IMR-90 (cell line): ENCODE measurements at regions not wholly inside any gene's neighbourhood (a gene's known extent, or its start where the extent isn't known, plus 50 kb on each side); places are given as distances from the start of the nearest gene placed in this dataset.
A peak's percentile ranks its signal among the peaks of the same experiment; 100 is the strongest.
"Not testable (repeated sequence)": the region's sequence is repeated elsewhere in the genome, so short reads cannot be mapped to it uniquely, and the experiment has no call there.

Experiments
- ATAC-seq: fragments of 200-7000 bp; cut with Tn5 transposase; 2 replicates; pipeline ENCODE4 v1.9.1; 2020; ENCODE audit warnings: low read depth, mild to moderate bottlenecking, moderate library complexity
- BruUV-seq: library from RNA; stranded (reverse); fragments of 400-500 nt; replicated peaks from 2 replicates; lab custom pipeline; 2021; lab: Mats Ljungman, UMichigan
- CTCF ChIA-PET: fragments of 300-600 bp; formaldehyde crosslinking; extraction: SDS; loops from one replicate; lab custom pipeline; 2021; ENCODE audit warnings: antibody characterized with exemption; lab: Yijun Ruan, JAX
- POLR2A ChIA-PET: fragments of 300-600 bp; sonication (Branson Sonifier 250); formaldehyde crosslinking; loops from one replicate; lab custom pipeline; 2022; ENCODE audit warnings: antibody characterized with exemption; ENCODE audit not compliant: unreplicated experiment; lab: Charles Lee
- DNase-seq: peaks from one replicate; pipeline ENCODE4 v3.0.0; 2013
- H2AFZ ChIP-seq: replicated peaks from 2 replicates; pipeline ENCODE3; 2013; ENCODE audit warnings: low read length, mild to moderate bottlenecking; ENCODE audit not compliant: poor library complexity
- H2AK5ac ChIP-seq: 2 replicates; pipeline ENCODE4 v1.6.1; 2013; ENCODE audit warnings: low read depth, low read length, inconsistent platforms
- H2AK9ac ChIP-seq: replicated peaks from 2 replicates; pipeline ENCODE3; 2013; ENCODE audit warnings: mild to moderate bottlenecking, low read depth, low read length, moderate library complexity; ENCODE audit not compliant: poor library complexity
- H2BK120ac ChIP-seq: 2 replicates; pipeline ENCODE4 v1.6.1; 2013; ENCODE audit warnings: low read depth, low read length, inconsistent platforms
- H2BK15ac ChIP-seq: 3 replicates; pipeline ENCODE4 v1.6.1; 2013; ENCODE audit warnings: low read depth, low read length, inconsistent platforms
- H2BK20ac ChIP-seq: 2 replicates; pipeline ENCODE4 v1.6.1; 2013; ENCODE audit warnings: low read depth, mild to moderate bottlenecking, inconsistent platforms, low read length, moderate library complexity
- H2BK5ac ChIP-seq: 2 replicates; pipeline ENCODE4 v1.6.1; 2013; ENCODE audit warnings: mild to moderate bottlenecking, low read depth, low read length, inconsistent platforms; ENCODE audit not compliant: poor library complexity, severe bottlenecking
- H3K14ac ChIP-seq: replicated peaks from 2 replicates; pipeline ENCODE4 v1.6.1; 2013; ENCODE audit warnings: low read depth, low read length, inconsistent platforms
- H3K18ac ChIP-seq: 2 replicates; pipeline ENCODE4 v1.6.1; 2013; ENCODE audit warnings: low read depth, low read length, control low read depth
- H3K23ac ChIP-seq: 2 replicates; pipeline ENCODE4 v1.6.1; 2013; ENCODE audit warnings: low read depth, low read length, inconsistent platforms
- H3K27ac ChIP-seq: 2 replicates; pipeline ENCODE4 v1.5.1; 2013; ENCODE audit warnings: mild to moderate bottlenecking, control low read depth, low read length; ENCODE audit not compliant: insufficient read depth
- H3K27me3 ChIP-seq: 2 replicates; pipeline ENCODE4 v1.6.1; 2013; ENCODE audit warnings: low read length; ENCODE audit not compliant: control insufficient read depth, insufficient read depth
- H3K36me3 ChIP-seq: 2 replicates; pipeline ENCODE4 v1.6.1; 2013; ENCODE audit warnings: low read length, mixed read lengths; ENCODE audit not compliant: control insufficient read depth, insufficient read depth
- H3K4ac ChIP-seq: 2 replicates; pipeline ENCODE4 v1.6.1; 2013; ENCODE audit warnings: low read depth, low read length, inconsistent platforms
- H3K4me1 ChIP-seq: 2 replicates; pipeline ENCODE4 v1.6.1; 2013; ENCODE audit warnings: low read length, mixed read lengths; ENCODE audit not compliant: control insufficient read depth, insufficient read depth
- H3K4me2 ChIP-seq: 2 replicates; pipeline ENCODE4 v1.6.1; 2013; ENCODE audit warnings: low read depth, mild to moderate bottlenecking, control low read depth, low read length, moderate library complexity
- H3K4me3 ChIP-seq: 2 replicates; pipeline ENCODE4 v1.5.1; 2013; ENCODE audit warnings: low read depth, mild to moderate bottlenecking, control low read depth, low read length, moderate library complexity; ENCODE audit not compliant: insufficient read depth
- H3K56ac ChIP-seq: 2 replicates; pipeline ENCODE4 v1.6.1; 2013; ENCODE audit warnings: low read length, inconsistent platforms; ENCODE audit not compliant: insufficient read depth; ENCODE audit errors: extremely low read depth
- H3K79me1 ChIP-seq, 2 experiments: 2 replicates each; pipeline ENCODE4 v1.6.1; 2013; ENCODE audit warnings: low read length in 2 of 2, inconsistent platforms in 1 of 2, low read depth in 1 of 2
- H3K9ac ChIP-seq: 2 replicates; pipeline ENCODE4 v1.6.1; 2013; ENCODE audit warnings: low read depth, low read length, control low read depth
- H3K9me1 ChIP-seq: 2 replicates; pipeline ENCODE4 v1.6.1; 2013; ENCODE audit warnings: low read length, inconsistent platforms; ENCODE audit not compliant: insufficient read depth
- H3K9me3 ChIP-seq: 2 replicates; pipeline ENCODE4 v1.6.1; 2013; ENCODE audit warnings: low read length; ENCODE audit not compliant: control insufficient read depth, insufficient read depth
- H4K20me1 ChIP-seq: 2 replicates; pipeline ENCODE4 v1.6.1; 2013; ENCODE audit warnings: low read length, inconsistent platforms; ENCODE audit not compliant: insufficient read depth
- H4K5ac ChIP-seq: 2 replicates; pipeline ENCODE4 v1.6.1; 2013; ENCODE audit warnings: mild to moderate bottlenecking, low read depth, low read length, control low read depth
- H4K8ac ChIP-seq, 2 experiments: 2 replicates each; pipeline ENCODE4 v1.6.1; 2013; ENCODE audit warnings: low read depth in 2 of 2, low read length in 2 of 2, control low read depth in 1 of 2, inconsistent platforms in 1 of 2
- H4K91ac ChIP-seq: 2 replicates; pipeline ENCODE4 v1.6.1; 2013; ENCODE audit warnings: low read depth, low read length, inconsistent platforms; ENCODE audit not compliant: insufficient read depth
- NFE2L2 ChIP-seq: fragments of 150-350 bp; IDR thresholded peaks from 2 replicates; pipeline ENCODE4 v1.6.1; 2016; ENCODE audit warnings: low read depth, mild to moderate bottlenecking, low read length
- WGBS, 2 experiments: methylation state at CpG; one replicate each; pipeline versions ENCODE4 v1.1.5 to v1.1.7; 2013; ENCODE audit warnings: missing lambda C conversion rate in 2 of 2; ENCODE audit not compliant: insufficient read length in 1 of 2; ENCODE audit errors: extremely low coverage in 2 of 2; 5-methylcytosine and 5-hydroxymethylcytosine counted together
- dilution Hi-C: fragments of 300-500 bp; cut with HindIII; formaldehyde crosslinking; loops from one replicate; pipeline ENCODE4 v1.14.3; 2018; ENCODE audit warnings: low sequenced_read_pairs; ENCODE audit not compliant: unreplicated experiment
- in situ Hi-C: fragments of 300-500 bp; cut with MboI; formaldehyde crosslinking; loops from 3 replicates; pipeline ENCODE4 v1.14.3; 2019; ENCODE audit warnings: low sequenced_read_pairs, inconsistent platforms, mixed read lengths
- intact Hi-C: fragments of 100-400 bp; cut with micrococcal nuclease; formaldehyde crosslinking; loops from 2 replicates; pipeline ENCODE4 v1.10.0; 2022

GRCh38 chr4:3589946-3590924 is 58.0 kb upstream of the LRPAP1 start:
- H4K5ac ChIP-seq, H3K4me3 ChIP-seq, H3K9ac ChIP-seq, H3K23ac ChIP-seq, intact Hi-C loops, H2AK9ac ChIP-seq, POLR2A ChIA-PET, H2BK120ac ChIP-seq, H3K27me3 ChIP-seq, H2AFZ ChIP-seq, BruUV-seq, H3K4ac ChIP-seq, H2AK5ac ChIP-seq, H3K4me2 ChIP-seq, H3K9me1 ChIP-seq, H3K18ac ChIP-seq, H2BK20ac ChIP-seq, H2BK5ac ChIP-seq, H3K14ac ChIP-seq, H3K36me3 ChIP-seq, H4K8ac ChIP-seq, dilution Hi-C loops, CTCF ChIA-PET, H3K9me3 ChIP-seq, H3K56ac ChIP-seq, H3K4me1 ChIP-seq, DNase-seq, H4K20me1 ChIP-seq, in situ Hi-C loops, H3K27ac ChIP-seq, H2BK15ac ChIP-seq, ATAC-seq, H3K79me1 ChIP-seq, H4K91ac ChIP-seq: not testable (repeated sequence)
- peak; percentile 57; the same call in 1 of the 2 replicates for TF ChIP-seq NFE2L2
- WGBS, 2 experiments: 53% methylated on average over 5 of the region's 21 CpGs; no CpG with 5 or more reads in 1 of the 2 experiments

GRCh38 chr4:3589379-3589778 is 57.2 kb upstream of the LRPAP1 start:
- DNase-seq, H3K9me1 ChIP-seq, POLR2A ChIA-PET, intact Hi-C loops, H2BK20ac ChIP-seq, H3K4ac ChIP-seq, H3K27me3 ChIP-seq, H4K20me1 ChIP-seq, H2BK5ac ChIP-seq, H3K56ac ChIP-seq, H3K27ac ChIP-seq, H2AK5ac ChIP-seq, H2AK9ac ChIP-seq, H4K91ac ChIP-seq, H2BK15ac ChIP-seq, H3K4me2 ChIP-seq, dilution Hi-C loops, CTCF ChIA-PET, H2BK120ac ChIP-seq, H3K79me1 ChIP-seq, H2AFZ ChIP-seq, H3K4me3 ChIP-seq, H3K23ac ChIP-seq, H3K36me3 ChIP-seq, in situ Hi-C loops, H3K9ac ChIP-seq, H3K9me3 ChIP-seq, H4K8ac ChIP-seq, H3K14ac ChIP-seq, BruUV-seq, H3K4me1 ChIP-seq, H3K18ac ChIP-seq, ATAC-seq, H4K5ac ChIP-seq: not testable (repeated sequence)
- WGBS, 2 experiments: no CpG with 5 or more reads among the region's 11 CpGs
